GM12878 (cell line): ENCODE measurements at regions not wholly inside any gene's neighbourhood (a gene's known extent, or its start where the extent isn't known, plus 50 kb on each side); places are given as distances from the start of the nearest gene placed in this dataset.

Experiments used
- ATAC-seq: fragments of 200-7000 bp; cut with Tn5 transposase; 3 replicates; pipeline ENCODE4 v1.9.1; 2020; ENCODE audit warnings: mild to moderate bottlenecking, moderate library complexity
- BruUV-seq: library from RNA; stranded (reverse); fragments of 400-500 nt; replicated peaks from 2 replicates; lab custom pipeline; 2021; lab: Mats Ljungman, UMichigan
- CTCF ChIA-PET: fragments of 300-600 bp; sonication (Branson Sonifier 250); formaldehyde crosslinking; extraction: SDS; loops from one replicate; lab custom pipeline; 2021; ENCODE audit warnings: inconsistent platforms; lab: Yijun Ruan, JAX
- POLR2A ChIA-PET: fragments of 350-600 bp; formaldehyde crosslinking; extraction: SDS; loops from one replicate; lab custom pipeline; 2021; ENCODE audit warnings: inconsistent platforms; lab: Charles Lee
- RAD21 ChIA-PET: fragments of 300-600 bp; sonication (Branson Sonifier 250); formaldehyde crosslinking; loops from one replicate; lab custom pipeline; 2023; ENCODE audit warnings: antibody characterized with exemption; ENCODE audit not compliant: unreplicated experiment; lab: Charles Lee
- SMC1A ChIA-PET: fragments of 300-600 bp; sonication (Branson Sonifier 250); formaldehyde crosslinking; loops from one replicate; lab custom pipeline; 2023; ENCODE audit not compliant: unreplicated experiment, uncharacterized antibody; lab: Charles Lee
- DNase-seq: peaks from one replicate; pipeline ENCODE4 v3.0.0-alpha.2; 2011; ENCODE audit warnings: low read depth, low spot score
- FAIRE-seq: peaks from 3 replicates; lab custom pipeline; 2011; peaks lifted over from hg19 to GRCh38; lab: Jason Lieb, UNC
- H2AFZ ChIP-seq: 2 replicates; pipeline ENCODE4 v1.6.0; 2011; ENCODE audit warnings: low read depth, low read length, control low read depth; ENCODE audit not compliant: control insufficient read depth
- H3K27ac ChIP-seq: 2 replicates; pipeline ENCODE4 v1.5.1; 2011; ENCODE audit warnings: control low read depth; ENCODE audit not compliant: control insufficient read depth, insufficient read depth
- H3K27me3 ChIP-seq, 2 experiments: replicated peaks in 1 of 2; 2 replicates each; pipeline versions ENCODE4 v1.6.0 to v1.6.1; 2011; ENCODE audit warnings: low read length in 1 of 2; ENCODE audit not compliant: control insufficient read depth in 2 of 2, insufficient read depth in 2 of 2
- H3K36me3 ChIP-seq, 2 experiments: 2 replicates each; pipeline ENCODE4 v1.5.1; 2011; ENCODE audit warnings: low read length in 1 of 2; ENCODE audit not compliant: control insufficient read depth in 2 of 2, insufficient read depth in 2 of 2
- H3K4me1 ChIP-seq: 2 replicates; pipeline ENCODE4 v1.6.1; 2011; ENCODE audit warnings: mild to moderate bottlenecking, low read length, moderate library complexity, mixed read lengths; ENCODE audit not compliant: control insufficient read depth, insufficient read depth
- H3K4me2 ChIP-seq: 2 replicates; pipeline ENCODE4 v1.6.0; 2011; ENCODE audit warnings: control low read depth; ENCODE audit not compliant: control insufficient read depth, insufficient read depth
- H3K4me3 ChIP-seq: fragments of 200-600 bp; sonication (generic); 2 replicates; pipeline ENCODE4 v1.5.1; 2016
- H3K79me2 ChIP-seq: 2 replicates; pipeline ENCODE4 v1.6.0; 2011; ENCODE audit warnings: low read length; ENCODE audit not compliant: control insufficient read depth, insufficient read depth
- H3K9ac ChIP-seq: 2 replicates; pipeline ENCODE4 v1.8.0; 2011; ENCODE audit warnings: low read length, control low read depth, mixed read lengths; ENCODE audit not compliant: control insufficient read depth, insufficient read depth
- H3K9me3 ChIP-seq: replicated peaks from 3 replicates; pipeline ENCODE4 v1.5.1; 2011; ENCODE audit warnings: mild to moderate bottlenecking, low read length; ENCODE audit not compliant: control insufficient read depth, insufficient read depth
- H4K20me1 ChIP-seq: 2 replicates; pipeline ENCODE4 v1.6.0; 2011; ENCODE audit not compliant: control insufficient read depth, insufficient read depth
- CHD4 ChIP-seq: fragments of 200-600 bp; sonication (generic); IDR thresholded peaks from 2 replicates; pipeline ENCODE4 v1.6.1; 2016; ENCODE audit warnings: mild to moderate bottlenecking
- FOXM1 ChIP-seq: IDR thresholded peaks from 2 replicates; pipeline ENCODE4 v1.6.1; 2012; ENCODE audit warnings: low read depth, mild to moderate bottlenecking, inconsistent platforms, low read length, moderate library complexity
- GABPA ChIP-seq: IDR thresholded peaks from 2 replicates; pipeline ENCODE4 v1.6.1; 2014; ENCODE audit warnings: antibody characterized with exemption, low read depth, mild to moderate bottlenecking, inconsistent platforms
- HCFC1 ChIP-seq: fragments of 150-350 bp; IDR thresholded peaks from 2 replicates; pipeline ENCODE4 v1.6.1; 2014; ENCODE audit warnings: low read length
- IRF4 ChIP-seq: IDR thresholded peaks from 2 replicates; pipeline ENCODE4 v1.6.1; 2011; ENCODE audit warnings: low read depth, low read length
- KLF5 ChIP-seq: fragments of 450-650 bp; IDR thresholded peaks from 2 replicates; pipeline ENCODE4 v1.6.1; 2014; ENCODE audit warnings: mild to moderate bottlenecking; ENCODE audit not compliant: partially characterized antibody
- MAX ChIP-seq: IDR thresholded peaks from 2 replicates; pipeline ENCODE4 v1.6.1; 2012; ENCODE audit warnings: low read depth, low read length, improper control_type of control experiment
- MEF2B ChIP-seq: fragments of 450-650 bp; IDR thresholded peaks from 2 replicates; pipeline ENCODE4 v1.6.1; 2018; ENCODE audit warnings: mild to moderate bottlenecking, moderate library complexity; ENCODE audit not compliant: partially characterized antibody, poor library complexity, severe bottlenecking
- NRF1 ChIP-seq: conservative IDR thresholded peaks from 2 replicates; pipeline ENCODE4 v1.6.1; 2011; ENCODE audit warnings: mild to moderate bottlenecking, low read depth, low read length, improper control_type of control experiment
- POLR2A ChIP-seq: IDR thresholded peaks from 2 replicates; pipeline ENCODE4 v1.6.1; 2011; ENCODE audit warnings: low read depth, mild to moderate bottlenecking, low read length
- POLR2AphosphoS2 ChIP-seq: IDR thresholded peaks from 2 replicates; pipeline ENCODE4 v1.6.1; 2011; ENCODE audit warnings: low read depth, mild to moderate bottlenecking, low read length, improper control_type of control experiment, moderate library complexity
- SMC3 ChIP-seq: IDR thresholded peaks from 2 replicates; pipeline ENCODE4 v1.6.1; 2011; ENCODE audit warnings: low read length, improper control_type of control experiment, borderline replicate concordance
- SRF ChIP-seq, 2 experiments: IDR thresholded peaks; 2 replicates each; pipeline ENCODE4 v1.6.1; 2011; ENCODE audit warnings: low read depth in 2 of 2, low read length in 2 of 2, mild to moderate bottlenecking in 1 of 2, moderate library complexity in 1 of 2
- STAT3 ChIP-seq: IDR thresholded peaks from 2 replicates; pipeline ENCODE4 v1.6.1; 2011; ENCODE audit warnings: low read depth, low read length, improper control_type of control experiment
- TBL1XR1 ChIP-seq: IDR thresholded peaks from 2 replicates; pipeline ENCODE4 v1.6.1; 2012; ENCODE audit warnings: low read depth, low read length, improper control_type of control experiment
- USF2 ChIP-seq: IDR thresholded peaks from 2 replicates; pipeline ENCODE4 v1.6.1; 2011; ENCODE audit warnings: low read depth, low read length, improper control_type of control experiment, borderline replicate concordance
- WGBS: methylation state at CpG from one replicate; pipeline ENCODE4 v1.1.6; 2016; ENCODE audit warnings: low lambda C conversion rate; ENCODE audit not compliant: insufficient replicate concordance, insufficient coverage; ENCODE audit errors: missing lambda C conversion rate; 5-methylcytosine and 5-hydroxymethylcytosine counted together
- in situ Hi-C: fragments of 300-500 bp; cut with MboI; formaldehyde crosslinking; loops from 9 replicates; pipeline ENCODE4 v1.14.3; 2018; ENCODE audit warnings: mixed read lengths
- intact Hi-C: fragments of 100-400 bp; cut with micrococcal nuclease; formaldehyde crosslinking; loops from one replicate; pipeline ENCODE4 v1.14.2; 2022; ENCODE audit not compliant: unreplicated experiment

GRCh38 chr1:219534991-219535390 is 77.9 kb downstream of the ZC3H11B start:
- peaks cover 4% of the 10 kb centered on the region; the same call in 1 of the 2 replicates for H3K4me1 ChIP-seq
- no peak for TF ChIP-seq KLF5
- TF ChIP-seq USF2: no peak
- no peak for TF ChIP-seq STAT3
- TF ChIP-seq MEF2B: no peak
- TF ChIP-seq HCFC1: no peak
- no peak for TF ChIP-seq CHD4
- TF ChIP-seq POLR2A: no peak
- TF ChIP-seq GABPA: no peak
- TF ChIP-seq NRF1: no peak
- TF ChIP-seq POLR2AphosphoS2: no peak
- TF ChIP-seq SRF (IDR thresholded peaks at IDR 0.05; ENCODE audit: low read depth in 2 of 2, low read length in 2 of 2): no peak
- no peak for TF ChIP-seq IRF4
- no peak for TF ChIP-seq TBL1XR1
- no peak for TF ChIP-seq MAX
- TF ChIP-seq SMC3: no peak
- no peak for TF ChIP-seq FOXM1
- WGBS: 23% methylated on average over 1 of the region's 1 CpG
- FAIRE-seq: no peak
- no peak overlapping the region for H3K9ac ChIP-seq
- H3K9me3 ChIP-seq: no peaks in the 10 kb centered on the region
- POLR2A ChIA-PET: no interaction called here
- no peak overlapping the region for H3K4me3 ChIP-seq
- BruUV-seq: no TSS peak
- H3K79me2 ChIP-seq: no peaks in the 10 kb centered on the region
- in situ Hi-C loops: no loop called here
- H3K4me2 ChIP-seq: no peak overlapping the region
- H3K27me3 ChIP-seq: no peaks in the 10 kb centered on the region
- H2AFZ ChIP-seq: no peak overlapping the region
- H3K36me3 ChIP-seq: no peaks in the 10 kb centered on the region
- H3K27ac ChIP-seq: no peak overlapping the region
- RAD21 ChIA-PET: no interaction called here
- CTCF ChIA-PET: no interaction called here
- no peaks in the 10 kb centered on the region for H4K20me1 ChIP-seq
- ATAC-seq: no peak
- SMC1A ChIA-PET: no interaction called here
- no peak for DNase-seq
- intact Hi-C loops: no loop called here
